Astrocyte (in vitro differentiated cells and primary cell): ENCODE measurements at regions not wholly inside any gene's neighbourhood (a gene's known extent, or its start where the extent isn't known, plus 50 kb on each side); places are given as distances from the start of the nearest gene placed in this dataset.

Experiments used
- DNase-seq: peaks from one replicate; pipeline ENCODE4 v3.0.0-alpha.2; 2010; ENCODE audit warnings: low read depth
- FAIRE-seq: peaks from 2 replicates; lab custom pipeline; 2011; peaks lifted over from hg19 to GRCh38; lab: Jason Lieb, UNC
- H2AFZ ChIP-seq: 2 replicates; pipeline ENCODE4 v1.6.0; 2012; ENCODE audit warnings: low read depth, low read length, inconsistent platforms
- H3K27ac ChIP-seq: 2 replicates; pipeline ENCODE4 v1.5.1; 2011; ENCODE audit warnings: low read depth, low read length, inconsistent platforms
- H3K27me3 ChIP-seq: 2 replicates; pipeline ENCODE4 v1.6.0; 2011; ENCODE audit warnings: low read length, inconsistent platforms; ENCODE audit not compliant: insufficient read depth
- H3K36me3 ChIP-seq: 2 replicates; pipeline ENCODE4 v1.5.1; 2011; ENCODE audit warnings: low read length, inconsistent platforms; ENCODE audit not compliant: insufficient read depth
- H3K4me1 ChIP-seq: 2 replicates; pipeline ENCODE4 v1.5.1; 2011; ENCODE audit warnings: low read length, inconsistent platforms; ENCODE audit not compliant: insufficient read depth
- H3K4me2 ChIP-seq: 2 replicates; pipeline ENCODE4 v1.6.0; 2012; ENCODE audit warnings: low read length, inconsistent platforms
- H3K4me3 ChIP-seq: 2 replicates; pipeline ENCODE4 v1.5.1; 2011; ENCODE audit warnings: low read depth, mild to moderate bottlenecking, low read length, inconsistent platforms; ENCODE audit not compliant: insufficient read depth
- H3K79me2 ChIP-seq: 2 replicates; pipeline ENCODE4 v1.6.0; 2012; ENCODE audit warnings: mild to moderate bottlenecking, low read length, inconsistent platforms; ENCODE audit not compliant: insufficient read depth
- H3K9ac ChIP-seq: 2 replicates; pipeline ENCODE4 v1.6.0; 2012; ENCODE audit warnings: mild to moderate bottlenecking, low read length, inconsistent platforms
- H3K9me3 ChIP-seq: 2 replicates; pipeline ENCODE4 v1.5.1; 2012; ENCODE audit warnings: low read depth, mild to moderate bottlenecking, low read length, inconsistent platforms; ENCODE audit not compliant: insufficient read depth
- H4K20me1 ChIP-seq: 2 replicates; pipeline ENCODE4 v1.6.0; 2012; ENCODE audit warnings: low read length, inconsistent platforms; ENCODE audit not compliant: insufficient read depth
- H3K27ac Mint-ChIP-seq: one replicate; pipeline ENCODE4 v1.8.0; 2021; ENCODE audit warnings: mild to moderate bottlenecking, mixed read lengths; ENCODE audit not compliant: unreplicated experiment
- H3K27me3 Mint-ChIP-seq: one replicate; pipeline ENCODE4 v1.8.0; 2021; ENCODE audit warnings: low read depth, mixed read lengths; ENCODE audit not compliant: unreplicated experiment
- H3K36me3 Mint-ChIP-seq: one replicate; pipeline ENCODE4 v1.8.0; 2021; ENCODE audit warnings: low read depth, mixed read lengths; ENCODE audit not compliant: unreplicated experiment
- H3K4me1 Mint-ChIP-seq: one replicate; pipeline ENCODE4 v1.8.0; 2021; ENCODE audit warnings: low read depth, mixed read lengths; ENCODE audit not compliant: unreplicated experiment
- H3K4me3 Mint-ChIP-seq: one replicate; pipeline ENCODE4 v1.8.0; 2021; ENCODE audit warnings: mild to moderate bottlenecking, moderate library complexity, mixed read lengths; ENCODE audit not compliant: unreplicated experiment
- H3K9me3 Mint-ChIP-seq: one replicate; pipeline ENCODE4 v1.8.0; 2021; ENCODE audit warnings: mild to moderate bottlenecking, mixed read lengths; ENCODE audit not compliant: unreplicated experiment
- CTCF ChIP-seq: IDR thresholded peaks from 2 replicates; pipeline ENCODE4 v1.5.1; 2011; ENCODE audit warnings: low read depth, mild to moderate bottlenecking, inconsistent platforms, low read length, moderate library complexity; ENCODE audit not compliant: insufficient read depth
- EZH2 ChIP-seq: IDR thresholded peaks from 2 replicates; pipeline ENCODE4 v1.6.1; 2012; ENCODE audit warnings: mild to moderate bottlenecking, low read length, inconsistent platforms; ENCODE audit not compliant: insufficient read depth

GRCh38 chr10:33493978-33494377 lies 159.5 kb upstream of the NRP1 start:
- Histone ChIP-seq H3K79me2 (no peaks in the 10 kb centered on the region), H3K4me1 (no peaks in the 10 kb centered on the region), H3K9ac (no peak overlapping the region), H3K27me3 (peaks cover 3% of the 10 kb centered on the region), H3K4me2 (no peak overlapping the region), H3K9me3 (no peaks in the 10 kb centered on the region), H3K27ac (no peak overlapping the region), H3K4me3 (no peak overlapping the region), H2AFZ (no peak overlapping the region), H4K20me1 (no peaks in the 10 kb centered on the region), H3K36me3 (no peaks in the 10 kb centered on the region)
- TF ChIP-seq EZH2 (no peak), CTCF (no peak)
- DNase-seq (no peak), FAIRE-seq (no peak)
- Mint-ChIP-seq H3K27ac (no peak overlapping the region), H3K4me1 (no peaks in the 10 kb centered on the region), H3K9me3 (no peaks in the 10 kb centered on the region), H3K4me3 (no peak overlapping the region), H3K27me3 (peaks cover 12% of the 10 kb centered on the region), H3K36me3 (no peaks in the 10 kb centered on the region)

- H2AFZ ChIP-seq = no peak overlapping the region
- FAIRE-seq = no peak
- no peaks in the 10 kb centered on the region for H3K36me3 Mint-ChIP-seq
Measured at GRCh38 chr10:33493497-33493896, 159.0 kb upstream of the NRP1 start.

More at GRCh38 chr10:33493497-33493896, 159.0 kb upstream of the NRP1 start:
- Histone ChIP-seq H3K4me1 (no peaks in the 10 kb centered on the region), H3K4me3 (no peak overlapping the region), H3K9me3 (no peaks in the 10 kb centered on the region), H3K27ac (no peak overlapping the region), H3K79me2 (no peaks in the 10 kb centered on the region), H3K36me3 (no peaks in the 10 kb centered on the region), H3K27me3 (peaks cover 3% of the 10 kb centered on the region), H4K20me1 (no peaks in the 10 kb centered on the region), H3K4me2 (no peak overlapping the region), H3K9ac (no peak overlapping the region)
- Mint-ChIP-seq H3K9me3 (no peaks in the 10 kb centered on the region), H3K4me3 (no peak overlapping the region), H3K4me1 (no peaks in the 10 kb centered on the region), H3K27ac (peak overlapping the region; percentile 53), H3K27me3 (peaks cover 11% of the 10 kb centered on the region)
- TF ChIP-seq CTCF (no peak), EZH2 (no peak)
- DNase-seq = no peak
